ENCODE measurements at regions not wholly inside any gene's neighbourhood (a gene's known extent, or its start where the extent isn't known, plus 50 kb on each side); places are given as distances from the start of the nearest gene placed in this dataset.

DNA sequence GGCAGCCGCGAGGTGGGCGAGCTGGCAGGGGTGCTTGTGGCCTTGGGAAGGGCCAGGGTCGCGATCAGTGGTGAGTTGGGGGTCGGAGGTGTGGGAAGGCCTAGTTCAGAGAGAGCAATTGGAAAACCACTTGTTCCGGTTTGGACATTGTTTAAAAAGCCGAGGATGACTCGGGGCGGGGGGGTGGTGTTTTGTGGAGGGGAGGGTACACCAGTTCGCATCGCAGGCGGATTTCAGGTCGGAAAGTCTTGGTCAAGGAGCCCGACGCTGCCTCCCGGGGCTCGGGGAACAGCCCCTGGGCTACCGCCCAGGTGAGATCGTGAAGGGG lies 66.4 kb downstream of the KPNA2 start:
- TF ChIP-seq, protein P1, sequence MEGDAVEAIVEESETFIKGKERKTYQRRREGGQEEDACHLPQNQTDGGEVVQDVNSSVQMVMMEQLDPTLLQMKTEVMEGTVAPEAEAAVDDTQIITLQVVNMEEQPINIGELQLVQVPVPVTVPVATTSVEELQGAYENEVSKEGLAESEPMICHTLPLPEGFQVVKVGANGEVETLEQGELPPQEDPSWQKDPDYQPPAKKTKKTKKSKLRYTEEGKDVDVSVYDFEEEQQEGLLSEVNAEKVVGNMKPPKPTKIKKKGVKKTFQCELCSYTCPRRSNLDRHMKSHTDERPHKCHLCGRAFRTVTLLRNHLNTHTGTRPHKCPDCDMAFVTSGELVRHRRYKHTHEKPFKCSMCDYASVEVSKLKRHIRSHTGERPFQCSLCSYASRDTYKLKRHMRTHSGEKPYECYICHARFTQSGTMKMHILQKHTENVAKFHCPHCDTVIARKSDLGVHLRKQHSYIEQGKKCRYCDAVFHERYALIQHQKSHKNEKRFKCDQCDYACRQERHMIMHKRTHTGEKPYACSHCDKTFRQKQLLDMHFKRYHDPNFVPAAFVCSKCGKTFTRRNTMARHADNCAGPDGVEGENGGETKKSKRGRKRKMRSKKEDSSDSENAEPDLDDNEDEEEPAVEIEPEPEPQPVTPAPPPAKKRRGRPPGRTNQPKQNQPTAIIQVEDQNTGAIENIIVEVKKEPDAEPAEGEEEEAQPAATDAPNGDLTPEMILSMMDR (conservative IDR thresholded peaks at IDR 0.05; ENCODE audit: low read depth, low read length) = no peak
- no peak for TF ChIP-seq POLR2A (IDR thresholded peaks at IDR 0.05; ENCODE audit: low read depth, low read length)
- no peak for TF ChIP-seq RAD21 (IDR thresholded peaks at IDR 0.05; ENCODE audit: low read length)

All from IMR-90 (cell line).